ENCODE measurements at regions not wholly inside any gene's neighbourhood (a gene's known extent, or its start where the extent isn't known, plus 50 kb on each side); places are given as distances from the start of the nearest gene placed in this dataset.

DNA sequence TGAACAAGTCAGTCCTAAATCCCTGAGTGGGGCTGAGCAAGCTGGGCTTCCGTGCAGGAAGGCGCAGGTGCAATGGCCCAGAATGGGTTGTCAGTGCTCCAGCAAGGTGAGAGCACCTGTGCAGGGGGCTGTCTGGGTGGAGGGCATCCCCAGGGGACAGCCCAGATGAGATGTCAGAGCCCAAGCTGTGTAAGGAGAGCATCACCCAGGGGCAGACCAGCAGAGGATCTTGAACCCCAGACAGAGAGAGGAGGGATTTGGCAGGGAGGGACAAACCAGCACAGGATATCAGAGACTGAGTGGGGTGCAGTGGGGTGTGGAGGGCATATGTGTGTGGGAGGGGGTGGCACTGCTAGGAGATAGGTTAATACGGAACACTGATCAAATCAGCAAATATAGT lies 114.9 kb upstream of the TMEM45B start:
- H3K36me3 ChIP-seq (ENCODE audit: control insufficient read depth in 2 of 2, extremely low read depth in 1 of 2, insufficient read depth in 2 of 2, low read length in 2 of 2), result no peaks in the 10 kb centered on the region
- no peak overlapping the region for H2AFZ ChIP-seq (ENCODE audit: low read depth, low read length)
- CTCF ChIA-PET, result interaction anchor here (1.5 to 2.6 kb wide), 2 partner anchors 9 to 325 kb away, joined by 3 to 9 read pairs; partner anchors contain the start of gene BARX2
- no peak overlapping the region for H3K4me2 ChIP-seq (ENCODE audit: insufficient read depth, low read length)
- H3K9me3 ChIP-seq (replicated peaks; ENCODE audit: control insufficient read depth, insufficient read depth, low read length), result no peaks in the 10 kb centered on the region
- no peak for DNase-seq (ENCODE audit: low read depth, low spot score)
- H3K9me1 ChIP-seq (replicated peaks; ENCODE audit: control insufficient read depth, extremely low read depth, insufficient read depth, low read length), result no peaks in the 10 kb centered on the region
- no TSS peak for BruUV-seq (replicated peaks)
- H3K4me1 ChIP-seq (ENCODE audit: control insufficient read depth, extremely low read depth, insufficient read depth, low read length), result peaks cover 3% of the 10 kb centered on the region
- POLR2A ChIA-PET, result no interaction called here
- H3K9ac ChIP-seq (replicated peaks; ENCODE audit: extremely low read depth, insufficient read depth, low read length), result no peak overlapping the region
- dilution Hi-C loops (cut with MboI; ENCODE audit: extremely low pct_ligation_motif_present, low sequenced_read_pairs), result no loop called here
- no peak overlapping the region for H3K4me3 ChIP-seq (replicated peaks in 1 of 3; ENCODE audit: insufficient read depth in 1 of 3, low read depth in 1 of 3, low read length in 3 of 3)
- FAIRE-seq, result no peak
- intact Hi-C loops (cut with micrococcal nuclease), result no loop called here
- H3K79me2 ChIP-seq (ENCODE audit: control insufficient read depth, insufficient read depth, low read length), result no peaks in the 10 kb centered on the region
- H3K27ac ChIP-seq (ENCODE audit: insufficient read depth, low read depth, low read length), result no peak overlapping the region
- no peaks in the 10 kb centered on the region for H3K27me3 ChIP-seq (ENCODE audit: control insufficient read depth in 2 of 2, insufficient read depth in 2 of 2, low read length in 2 of 2)
- TF ChIP-seq MYC (IDR thresholded peaks at IDR 0.05; ENCODE audit: low read depth, low read length) (no peak), POLR2A (IDR thresholded peaks at IDR 0.05; ENCODE audit: low read depth, low read length) (no peak), FOS (IDR thresholded peaks at IDR 0.05; ENCODE audit: borderline replicate concordance, insufficient read depth, low read length) (no peak), GATA2 (IDR thresholded peaks at IDR 0.05; ENCODE audit: insufficient read depth, insufficient read length, low read depth, low read length) (no peak), JUN (IDR thresholded peaks at IDR 0.05; ENCODE audit: borderline replicate concordance, insufficient read depth, insufficient read length, low read depth) (no peak), EZH2 (IDR thresholded peaks at IDR 0.05; ENCODE audit: borderline replicate concordance, low read depth, low read length, severe bottlenecking) (no peak), POLR2AphosphoS5 (IDR thresholded peaks at IDR 0.05; ENCODE audit: insufficient read depth, low read depth, low read length) (no peak)
- TF ChIP-seq, protein P1, sequence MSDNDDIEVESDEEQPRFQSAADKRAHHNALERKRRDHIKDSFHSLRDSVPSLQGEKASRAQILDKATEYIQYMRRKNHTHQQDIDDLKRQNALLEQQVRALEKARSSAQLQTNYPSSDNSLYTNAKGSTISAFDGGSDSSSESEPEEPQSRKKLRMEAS (IDR thresholded peaks at IDR 0.05; ENCODE audit: insufficient read depth, insufficient read length), result no peak
- TF ChIP-seq, protein P2, sequence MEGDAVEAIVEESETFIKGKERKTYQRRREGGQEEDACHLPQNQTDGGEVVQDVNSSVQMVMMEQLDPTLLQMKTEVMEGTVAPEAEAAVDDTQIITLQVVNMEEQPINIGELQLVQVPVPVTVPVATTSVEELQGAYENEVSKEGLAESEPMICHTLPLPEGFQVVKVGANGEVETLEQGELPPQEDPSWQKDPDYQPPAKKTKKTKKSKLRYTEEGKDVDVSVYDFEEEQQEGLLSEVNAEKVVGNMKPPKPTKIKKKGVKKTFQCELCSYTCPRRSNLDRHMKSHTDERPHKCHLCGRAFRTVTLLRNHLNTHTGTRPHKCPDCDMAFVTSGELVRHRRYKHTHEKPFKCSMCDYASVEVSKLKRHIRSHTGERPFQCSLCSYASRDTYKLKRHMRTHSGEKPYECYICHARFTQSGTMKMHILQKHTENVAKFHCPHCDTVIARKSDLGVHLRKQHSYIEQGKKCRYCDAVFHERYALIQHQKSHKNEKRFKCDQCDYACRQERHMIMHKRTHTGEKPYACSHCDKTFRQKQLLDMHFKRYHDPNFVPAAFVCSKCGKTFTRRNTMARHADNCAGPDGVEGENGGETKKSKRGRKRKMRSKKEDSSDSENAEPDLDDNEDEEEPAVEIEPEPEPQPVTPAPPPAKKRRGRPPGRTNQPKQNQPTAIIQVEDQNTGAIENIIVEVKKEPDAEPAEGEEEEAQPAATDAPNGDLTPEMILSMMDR (IDR thresholded peaks at IDR 0.05; ENCODE audit: extremely low read depth in 1 of 2, insufficient read depth in 1 of 2, low read depth in 1 of 2, low read length in 2 of 2), result no peak
- H4K20me1 ChIP-seq (replicated peaks; ENCODE audit: control insufficient read depth, extremely low read depth, insufficient read depth, low read length), result no peaks in the 10 kb centered on the region

Measured in endothelial cell of umbilical vein (primary cell).